Thymus (tissue), 11 donors: ENCODE measurements at regions not wholly inside any gene's neighbourhood (a gene's known extent, or its start where the extent isn't known, plus 50 kb on each side); places are given as distances from the start of the nearest gene placed in this dataset.

ENCODE experiments used
- DNase-seq, 9 donors: peaks; one replicate each; pipeline ENCODE4 v3.0.0-alpha.2; 2013; ENCODE audit warnings: low spot score in 9 of 9, low read depth in 6 of 9, missing footprints in 1 of 9
- H3K27ac ChIP-seq, 2 donors: one replicate each; pipeline ENCODE4 v1.5.1; 2013; ENCODE audit warnings: control low read depth in 1 of 2, low read depth in 1 of 2, low read length in 1 of 2, mild to moderate bottlenecking in 1 of 2, moderate library complexity in 1 of 2
- H3K27me3 ChIP-seq, 2 donors: one replicate each; pipeline ENCODE4 v1.5.1; 2013; ENCODE audit warnings: low read length in 1 of 2; ENCODE audit not compliant: control insufficient read depth in 2 of 2, insufficient read depth in 1 of 2
- H3K36me3 ChIP-seq, 2 donors: one replicate each; pipeline ENCODE4 v1.5.1; 2013; ENCODE audit warnings: low read length in 1 of 2, mild to moderate bottlenecking in 1 of 2, moderate library complexity in 1 of 2; ENCODE audit not compliant: control insufficient read depth in 2 of 2, insufficient read depth in 2 of 2
- H3K4me1 ChIP-seq, 2 donors: one replicate each; pipeline ENCODE4 v1.5.1; 2013; ENCODE audit warnings: low read length in 2 of 2; ENCODE audit not compliant: control insufficient read depth in 2 of 2, insufficient read depth in 2 of 2
- H3K4me3 ChIP-seq, 2 donors: one replicate each; pipeline ENCODE4 v1.5.1; 2013; ENCODE audit warnings: low read length in 2 of 2, control low read depth in 1 of 2, mild to moderate bottlenecking in 1 of 2
- H3K9me3 ChIP-seq, 2 donors: one replicate each; pipeline ENCODE4 v1.5.1; 2013; ENCODE audit warnings: low read length in 1 of 2, mild to moderate bottlenecking in 1 of 2; ENCODE audit not compliant: control insufficient read depth in 2 of 2, insufficient read depth in 1 of 2
- WGBS: extraction: QIAGEN DNeasy Blood & Tissue Kit; methylation state at CpG from one replicate; pipeline ENCODE4 v1.1.7; 2013; 5-methylcytosine and 5-hydroxymethylcytosine counted together
- donor health status: healthy.

- 84% methylated on average over 13 of the region's 13 CpGs for WGBS
- Histone ChIP-seq H3K36me3 (no peaks in the 10 kb centered on the region), H3K27ac (no peak overlapping the region), H3K4me1 (no peaks in the 10 kb centered on the region), H3K27me3 (no peaks in the 10 kb centered on the region), H3K9me3 (peaks cover 2 to 15% of the 10 kb centered on the region in 2 donors), H3K4me3 (no peak overlapping the region)
- peak in 1 of 9 donors; percentile 6 for DNase-seq
Observed at GRCh38 chr19:5205381-5205780, 135.2 kb downstream of the PTPRS start.

- no peaks in the 10 kb centered on the region for H3K4me1 ChIP-seq
- no peaks in the 10 kb centered on the region for H3K36me3 ChIP-seq
- no peak overlapping the region for H3K4me3 ChIP-seq
- 98% methylated on average over 5 of the region's 5 CpGs for whole genome bisulfite sequencing
- peaks cover 2 to 12% of the 10 kb centered on the region in 2 donors for H3K9me3 ChIP-seq
- H3K27ac ChIP-seq = no peak overlapping the region
- no peaks in the 10 kb centered on the region for H3K27me3 ChIP-seq
- no peak for DNase-seq
Observed at GRCh38 chr19:5204212-5204611, 136.4 kb downstream of the PTPRS start.
